HG03139 (cell line): ENCODE measurements at regions not wholly inside any gene's neighbourhood (a gene's known extent, or its start where the extent isn't known, plus 50 kb on each side); places are given as distances from the start of the nearest gene placed in this dataset.
"Not testable (repeated sequence)": the region's sequence is repeated elsewhere in the genome, so short reads cannot be mapped to it uniquely, and the experiment has no call there.

Source experiments
- ATAC-seq: cut with Tn5 transposase; IDR thresholded peaks from one replicate; pipeline ENCODE4 v1.9.1; 2021; ENCODE audit not compliant: unreplicated experiment

DNA sequence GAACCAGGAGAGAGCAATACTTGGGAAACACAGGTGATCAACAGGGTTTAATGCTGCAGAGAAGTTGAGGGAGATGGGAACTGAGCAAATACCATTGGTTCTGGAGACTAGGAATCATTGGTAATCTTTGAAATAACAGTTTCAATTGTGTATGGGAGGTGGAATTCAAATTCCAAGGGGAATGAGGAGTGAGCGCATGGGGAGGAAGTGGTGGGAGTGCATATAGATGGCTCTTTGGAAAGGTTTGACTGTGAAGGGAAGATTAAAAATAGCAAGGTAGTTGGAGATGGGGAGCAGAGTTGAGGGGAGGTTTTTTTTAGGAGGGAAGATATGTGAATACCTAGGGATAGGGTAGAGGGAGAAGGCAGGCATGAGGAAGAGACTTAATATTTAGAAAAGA lies 51.1 kb upstream of the ROPN1 start:
- ATAC-seq, result no peak

DNA sequence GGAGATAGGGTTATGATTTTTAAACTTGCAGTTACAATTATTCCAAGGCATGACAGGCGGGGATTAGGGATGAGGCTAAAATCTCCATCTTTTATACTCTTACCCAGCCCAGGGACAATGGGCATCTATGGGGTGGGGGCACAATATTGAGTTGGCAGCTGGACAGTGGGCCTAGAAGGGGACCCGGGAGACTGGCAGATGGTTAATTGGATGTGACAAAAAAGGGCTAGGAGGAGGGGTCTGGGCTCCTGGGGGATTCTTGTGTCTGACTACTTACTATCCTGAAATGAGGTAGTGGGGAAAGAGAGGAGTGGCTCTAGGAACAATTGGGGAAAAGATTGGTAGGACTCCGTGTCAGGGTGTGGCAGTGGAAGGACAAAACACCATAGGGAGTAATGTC lies 53.0 kb upstream of the ROPN1 start:
- ATAC-seq, result no peak

DNA sequence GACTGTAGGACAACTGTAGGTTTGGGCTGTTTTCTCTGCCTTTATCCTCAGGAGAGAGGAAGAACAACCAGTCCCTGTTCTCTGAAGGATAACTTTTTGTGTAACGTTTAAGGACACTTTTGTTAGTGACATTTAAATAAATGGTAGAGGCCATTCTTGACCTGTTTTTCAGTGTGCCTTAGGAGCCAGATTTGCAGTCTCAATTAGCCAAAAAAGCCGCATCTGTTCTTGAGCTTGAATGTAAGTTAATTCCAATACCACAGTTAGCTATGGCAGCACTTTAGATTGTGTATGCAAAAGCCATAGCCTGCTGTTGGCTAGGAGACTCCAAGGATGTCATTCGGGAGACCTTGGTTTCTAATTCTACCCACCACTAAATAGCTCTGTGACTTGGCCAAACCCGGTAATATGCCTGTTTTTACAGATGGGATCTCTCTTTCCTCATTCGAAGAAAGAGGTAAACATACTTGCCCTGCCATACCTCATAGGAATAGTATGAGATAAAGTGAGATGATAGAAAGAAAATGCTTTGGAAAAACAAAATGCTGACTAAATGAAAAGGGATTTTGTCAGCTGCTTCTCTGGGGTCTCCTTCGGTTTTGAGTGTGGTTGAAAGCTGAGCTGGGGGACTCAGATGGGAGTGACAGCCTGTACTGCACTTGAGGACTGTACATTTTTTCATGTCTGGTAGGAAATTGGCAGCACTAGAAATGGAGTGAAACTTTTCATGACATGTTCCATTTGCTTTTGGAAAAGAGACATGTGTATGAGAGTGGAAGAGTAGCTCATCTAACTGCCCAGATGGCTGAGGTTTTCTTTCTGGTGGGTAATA lies 57.3 kb upstream of the ROPN1 start:
- no peak for ATAC-seq

DNA sequence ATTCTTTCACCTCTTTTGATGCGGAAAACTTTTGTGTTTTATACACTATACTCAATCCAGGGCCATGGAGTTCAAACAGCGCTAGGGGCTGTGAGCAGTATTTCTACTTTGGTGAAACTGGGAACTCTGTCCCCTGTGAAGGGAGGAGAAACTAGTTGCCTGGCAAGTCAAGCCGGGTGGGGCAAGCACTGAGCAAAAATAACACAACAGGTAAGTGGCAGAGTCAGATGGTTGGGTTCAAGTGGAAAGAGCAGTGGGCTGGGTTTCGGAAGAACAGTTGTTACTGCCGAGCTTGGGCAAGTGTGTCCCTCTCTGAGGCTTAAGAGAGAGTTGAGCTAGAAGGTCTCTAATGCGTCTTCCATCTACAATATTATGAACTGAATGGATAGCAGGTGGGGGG lies 59.7 kb upstream of the ROPN1 start:
- ATAC-seq, result no peak

DNA sequence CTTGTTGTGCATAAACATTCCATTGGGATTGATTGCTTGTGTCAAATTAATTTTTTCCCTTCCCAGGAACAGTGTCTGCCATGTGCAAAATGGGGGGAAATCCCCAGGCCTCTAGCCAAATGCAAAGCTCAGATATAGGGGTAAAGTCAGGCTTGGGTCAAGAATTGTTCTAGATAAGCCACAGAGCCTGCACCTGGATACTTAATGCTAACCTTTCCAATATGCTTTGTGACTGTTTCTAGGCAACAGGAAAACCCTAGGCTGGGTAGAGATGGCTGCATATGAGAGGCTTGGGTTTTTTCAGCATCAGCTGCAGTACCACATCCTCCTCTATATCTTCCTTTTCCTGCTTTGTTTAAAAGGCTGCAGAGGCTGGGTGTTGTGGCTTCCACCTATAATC lies 61.9 kb upstream of the ROPN1 start:
- ATAC-seq, result no peak

DNA sequence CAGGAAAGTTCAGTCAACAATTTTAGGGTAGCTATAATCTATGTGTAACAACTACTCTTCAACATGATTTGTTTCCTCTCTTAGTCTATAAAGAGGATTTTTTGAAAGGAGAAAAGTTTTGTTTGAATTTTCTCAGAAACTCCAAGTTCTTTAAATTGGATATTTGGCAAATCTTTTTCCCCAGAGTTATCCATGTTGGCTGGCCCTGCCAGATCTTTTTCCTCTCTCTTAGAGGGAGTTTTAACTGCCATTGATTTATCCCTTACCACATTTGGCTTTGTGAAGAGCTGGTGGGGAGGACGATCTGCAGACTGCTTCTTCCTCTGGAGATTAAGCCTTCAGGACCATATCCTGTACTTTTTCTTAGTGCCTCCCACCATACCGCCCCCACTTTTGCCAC lies 64.9 kb upstream of the ROPN1 start:
- ATAC-seq, result no peak

DNA sequence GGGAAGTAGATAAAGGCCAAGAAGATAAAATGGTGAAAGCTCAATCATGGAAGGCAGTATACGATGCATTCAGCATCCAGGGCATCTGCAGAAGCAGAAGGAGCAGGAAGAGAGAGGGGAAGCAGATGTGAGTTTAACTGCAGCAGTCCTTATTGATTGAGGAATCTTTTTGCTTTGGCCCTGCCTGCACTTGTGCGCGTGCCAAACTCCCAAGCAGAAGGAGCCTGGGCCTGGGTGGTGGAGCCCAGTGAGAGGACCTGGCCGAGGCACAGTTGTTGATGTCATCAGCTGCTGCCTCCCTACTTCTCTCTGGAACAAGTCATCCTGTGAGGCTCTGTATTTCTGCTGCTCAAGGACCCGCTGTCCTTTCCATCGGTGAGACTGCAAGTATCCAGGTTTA lies 65.5 kb upstream of the ROPN1 start:
- ATAC-seq, result no peak

DNA sequence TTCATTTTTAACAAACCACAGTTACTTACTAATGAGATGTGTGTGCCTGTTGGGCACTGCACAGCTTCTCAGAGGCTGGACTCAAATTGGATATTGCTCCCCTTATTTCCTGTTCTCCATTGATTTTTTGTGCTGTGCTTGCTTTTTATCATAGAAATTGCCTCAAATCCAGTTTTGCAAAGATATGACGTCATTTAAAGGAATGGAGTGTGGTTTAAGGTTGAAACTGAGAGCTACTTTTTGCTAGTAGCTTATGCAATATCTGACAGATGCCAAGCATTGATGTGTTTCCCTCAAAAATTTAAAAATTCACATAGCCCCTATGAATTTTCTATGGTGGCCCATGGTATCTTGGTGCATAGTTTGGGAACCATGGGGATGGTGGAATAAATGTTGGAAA lies 67.7 kb upstream of the ROPN1 start:
- no peak for ATAC-seq

DNA sequence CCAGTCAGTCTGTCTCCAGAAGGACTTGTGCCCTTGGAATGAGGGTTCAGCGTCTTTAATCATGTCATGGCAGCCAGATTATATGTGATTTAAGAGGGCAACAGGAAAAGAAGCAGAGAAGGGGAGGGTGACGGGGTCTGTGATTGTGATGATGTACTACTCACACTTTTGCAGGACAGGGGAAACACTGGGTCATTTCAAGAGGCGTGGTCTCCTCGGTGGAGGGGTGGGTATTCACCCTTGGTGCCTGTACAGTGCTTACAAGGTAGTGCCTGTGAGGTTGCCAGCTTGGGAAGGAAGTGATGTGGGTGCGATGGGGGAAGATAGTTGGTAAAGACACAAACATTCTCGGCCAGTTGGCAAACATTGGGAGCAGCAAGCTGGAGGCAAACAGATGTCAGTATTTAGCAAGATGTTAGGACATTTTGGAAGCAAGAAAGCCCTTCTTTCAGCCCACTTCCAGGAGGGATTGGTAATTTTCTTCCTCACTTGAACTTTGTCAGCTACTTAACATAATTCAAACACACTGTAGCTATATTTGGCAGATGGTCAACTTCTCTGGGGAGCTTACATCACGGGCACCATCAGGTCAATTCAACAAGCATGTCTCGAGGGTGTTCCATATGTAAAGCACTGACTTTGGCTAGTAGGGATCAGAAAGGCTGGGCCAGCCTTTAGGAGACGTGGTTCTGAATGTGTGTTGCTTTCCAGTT lies 71.4 kb upstream of the ROPN1 start:
- ATAC-seq, result no peak

DNA sequence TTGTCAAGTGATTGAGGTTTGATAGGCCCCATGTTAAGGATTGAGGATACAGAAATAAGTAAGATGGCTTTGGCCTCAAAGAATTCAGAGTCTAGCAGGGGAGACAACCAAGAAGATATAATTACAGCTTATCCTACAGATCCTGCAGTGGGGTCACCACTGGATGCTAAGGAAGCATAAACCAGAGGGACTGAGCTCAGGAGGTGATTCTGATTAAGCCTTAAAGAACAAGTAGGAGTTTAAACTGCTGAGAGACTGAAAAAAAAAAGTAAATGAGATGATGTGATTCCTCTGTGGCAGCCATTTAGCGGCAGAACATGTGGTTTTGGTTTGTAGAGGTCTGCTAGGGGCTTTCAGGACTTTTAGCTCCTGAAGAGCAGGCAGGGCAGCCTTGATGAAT lies 72.1 kb upstream of the ROPN1 start:
- ATAC-seq, result no peak

DNA sequence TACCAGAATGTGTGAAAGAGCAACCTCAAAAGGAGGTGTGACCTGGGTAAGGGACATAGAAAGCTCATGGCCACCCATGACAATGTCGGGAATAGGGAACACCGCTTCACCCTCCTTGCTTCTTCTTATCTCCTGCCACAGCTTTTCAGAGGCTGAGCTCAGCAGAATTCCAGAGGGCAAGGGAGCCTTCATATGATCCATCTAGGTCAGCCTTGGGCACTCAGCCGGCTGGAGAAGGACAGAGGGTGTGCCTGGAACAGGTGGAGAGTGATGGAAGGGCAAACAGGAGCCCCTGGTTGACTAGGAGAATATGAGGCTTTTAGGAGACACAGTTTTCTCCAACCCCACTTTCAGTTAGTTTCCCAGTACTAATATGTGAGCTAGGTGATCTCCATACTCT lies 74.6 kb upstream of the ROPN1 start:
- ATAC-seq, result not testable (repeated sequence)

DNA sequence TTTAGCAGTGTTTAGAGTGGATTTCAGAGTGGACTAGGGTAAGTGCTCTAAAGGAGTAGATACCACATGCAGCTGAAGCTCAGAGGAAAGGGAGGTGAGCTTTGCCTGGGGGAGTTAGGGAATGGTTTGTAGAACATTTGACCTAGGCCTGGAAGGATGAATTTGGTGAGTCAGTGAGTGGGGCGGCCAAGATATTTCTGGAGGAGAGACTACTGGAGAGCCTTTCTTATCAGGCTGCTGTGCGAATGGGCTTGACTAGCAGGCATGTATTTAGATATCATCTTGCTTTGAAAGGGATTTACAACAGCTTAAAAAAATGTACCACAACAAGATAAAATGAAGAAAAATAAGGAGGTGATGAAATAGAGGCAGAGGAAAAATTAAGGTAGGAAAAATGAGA lies 77.8 kb upstream of the ROPN1 start:
- not testable (repeated sequence) for ATAC-seq

DNA sequence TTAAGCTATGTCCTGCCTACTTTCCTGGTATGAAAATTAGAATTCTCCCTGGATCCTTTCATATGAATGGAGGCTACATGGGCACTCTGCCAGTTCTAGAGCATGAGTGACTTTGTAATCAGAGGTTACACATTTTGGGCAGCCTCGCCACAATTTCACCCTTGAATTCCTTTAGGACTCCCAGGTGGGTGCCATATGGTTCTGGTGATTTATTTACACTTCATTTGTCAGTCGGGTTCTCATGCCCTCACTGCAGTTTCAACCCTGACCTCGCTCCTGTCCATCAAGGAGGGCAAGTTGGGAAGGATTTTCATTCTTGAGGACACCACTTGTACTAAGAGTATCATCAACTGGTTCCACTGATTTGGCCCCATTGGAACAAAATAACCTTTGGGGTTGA lies 83.2 kb upstream of the ROPN1 start:
- not testable (repeated sequence) for ATAC-seq

DNA sequence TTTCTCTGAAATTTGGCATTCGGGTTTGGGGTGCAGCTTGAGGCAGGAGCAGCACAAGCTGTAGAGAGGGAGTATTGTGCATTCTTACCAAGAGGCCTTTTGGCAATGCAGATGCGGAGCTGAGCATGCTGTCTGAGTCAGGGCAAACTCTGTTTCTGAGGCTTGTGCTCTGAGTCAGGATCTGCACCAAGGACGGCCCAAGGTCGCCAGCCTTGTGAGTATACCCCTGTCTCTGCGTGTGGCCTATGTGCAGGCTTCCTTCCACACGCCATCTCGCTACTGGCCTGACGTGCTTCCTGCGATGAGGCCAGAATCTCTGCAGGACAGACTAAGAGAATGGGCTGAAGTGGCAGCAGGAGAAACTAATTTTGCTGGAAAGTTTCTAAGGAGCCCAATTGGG lies 83.8 kb upstream of the ROPN1 start:
- no peak for ATAC-seq

DNA sequence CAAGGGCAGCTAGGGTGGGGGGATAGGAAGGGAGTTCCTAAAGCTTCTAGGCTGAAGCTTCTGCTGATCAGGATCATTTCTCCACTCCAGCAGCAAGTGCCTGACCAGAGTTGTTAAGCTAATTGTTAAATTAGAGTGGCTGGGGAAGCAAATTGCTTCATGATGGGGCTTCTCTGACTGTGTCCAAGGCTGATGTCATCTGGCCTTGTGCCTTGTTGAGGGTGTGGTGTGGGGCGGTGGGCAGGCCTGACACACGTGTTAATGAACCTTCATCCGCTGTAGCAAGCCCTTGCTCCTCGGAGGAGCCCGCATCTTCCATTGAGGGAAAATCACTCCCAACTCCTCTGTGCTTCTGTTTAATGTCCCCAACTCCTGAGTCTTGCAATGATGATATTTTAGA lies 84.3 kb upstream of the ROPN1 start:
- no peak for ATAC-seq

DNA sequence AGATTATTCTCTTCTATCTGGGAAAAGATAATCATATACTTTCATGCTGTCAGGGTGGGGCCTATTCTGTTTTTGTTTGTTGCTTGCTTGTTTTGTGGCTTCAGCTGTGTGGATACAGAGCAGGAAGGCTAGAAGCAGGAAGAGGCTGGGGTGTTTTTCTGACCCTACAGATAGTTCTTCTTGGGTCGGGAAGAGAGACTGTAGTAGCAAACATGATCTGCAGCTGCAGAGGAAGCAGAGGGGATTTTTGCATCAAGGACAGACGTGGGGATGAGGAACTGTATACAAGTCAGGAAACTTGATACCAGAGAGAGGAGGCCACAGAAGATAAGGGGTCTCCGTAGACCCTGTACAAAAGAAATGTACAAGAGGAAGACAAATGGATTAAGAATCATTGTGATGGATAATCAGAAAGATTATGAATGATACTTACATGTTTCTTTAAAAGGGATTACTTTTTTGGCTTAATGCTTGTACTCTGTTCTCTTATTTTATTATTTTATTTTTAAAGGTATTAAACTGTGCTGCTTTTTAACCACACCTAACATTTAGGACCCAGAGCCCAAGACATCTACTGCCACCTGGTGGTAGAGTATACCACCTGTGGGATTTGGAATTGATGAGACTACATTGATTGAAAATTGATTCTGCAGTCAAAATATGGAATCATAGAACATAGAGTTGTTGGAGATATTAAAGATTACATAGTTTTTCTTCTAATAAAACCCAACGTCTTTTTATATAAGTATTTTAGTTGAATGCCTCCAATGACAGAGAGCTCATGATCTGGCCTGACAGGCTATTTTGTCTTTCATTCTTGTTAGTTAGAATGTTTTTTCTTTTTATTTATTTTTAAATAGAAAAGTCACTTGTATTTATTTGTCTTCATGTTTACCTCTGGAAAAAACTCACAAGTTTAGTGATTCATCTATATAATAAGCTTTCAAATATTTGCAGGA lies 87.3 kb upstream of the ROPN1 start:
- ATAC-seq, result no peak

DNA sequence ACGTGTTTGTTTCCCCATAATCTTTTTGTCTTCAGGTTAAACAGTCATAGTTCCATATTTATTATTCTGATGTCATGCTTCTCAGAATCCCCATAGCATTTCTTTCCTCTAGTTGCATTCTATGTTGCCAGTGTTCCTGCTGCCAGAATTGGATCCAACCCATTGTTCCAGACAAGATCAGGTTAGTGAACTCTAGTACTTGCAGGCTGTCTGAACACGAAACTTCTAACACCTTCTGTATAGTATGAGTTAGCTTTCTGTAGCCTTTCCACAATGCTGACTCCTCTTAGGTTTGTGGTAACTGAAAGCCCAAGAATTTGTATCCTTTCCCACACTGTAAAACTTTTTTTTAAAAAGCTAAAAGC lies 88.0 kb upstream of the ROPN1 start:
- ATAC-seq, result no peak

DNA sequence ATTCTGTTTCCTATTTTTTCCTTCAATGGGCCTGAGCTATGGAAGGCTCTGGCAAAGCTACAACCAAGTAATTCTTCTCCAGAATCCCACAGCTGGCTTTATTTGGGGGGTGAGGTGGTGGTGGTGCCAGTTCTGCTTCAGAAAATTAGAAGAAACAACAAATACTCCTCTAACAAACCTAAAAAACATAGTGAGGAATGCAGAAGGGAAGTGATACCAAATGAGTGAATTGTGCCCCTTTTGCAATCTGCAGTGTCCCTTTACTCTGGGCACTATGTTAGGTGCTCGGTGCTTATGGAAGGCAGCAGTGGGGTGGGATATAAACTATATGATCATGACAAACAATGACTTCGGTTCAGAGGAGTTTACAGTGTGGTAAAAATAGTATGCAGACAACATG lies 90.4 kb upstream of the ROPN1 start:
- ATAC-seq, result no peak

DNA sequence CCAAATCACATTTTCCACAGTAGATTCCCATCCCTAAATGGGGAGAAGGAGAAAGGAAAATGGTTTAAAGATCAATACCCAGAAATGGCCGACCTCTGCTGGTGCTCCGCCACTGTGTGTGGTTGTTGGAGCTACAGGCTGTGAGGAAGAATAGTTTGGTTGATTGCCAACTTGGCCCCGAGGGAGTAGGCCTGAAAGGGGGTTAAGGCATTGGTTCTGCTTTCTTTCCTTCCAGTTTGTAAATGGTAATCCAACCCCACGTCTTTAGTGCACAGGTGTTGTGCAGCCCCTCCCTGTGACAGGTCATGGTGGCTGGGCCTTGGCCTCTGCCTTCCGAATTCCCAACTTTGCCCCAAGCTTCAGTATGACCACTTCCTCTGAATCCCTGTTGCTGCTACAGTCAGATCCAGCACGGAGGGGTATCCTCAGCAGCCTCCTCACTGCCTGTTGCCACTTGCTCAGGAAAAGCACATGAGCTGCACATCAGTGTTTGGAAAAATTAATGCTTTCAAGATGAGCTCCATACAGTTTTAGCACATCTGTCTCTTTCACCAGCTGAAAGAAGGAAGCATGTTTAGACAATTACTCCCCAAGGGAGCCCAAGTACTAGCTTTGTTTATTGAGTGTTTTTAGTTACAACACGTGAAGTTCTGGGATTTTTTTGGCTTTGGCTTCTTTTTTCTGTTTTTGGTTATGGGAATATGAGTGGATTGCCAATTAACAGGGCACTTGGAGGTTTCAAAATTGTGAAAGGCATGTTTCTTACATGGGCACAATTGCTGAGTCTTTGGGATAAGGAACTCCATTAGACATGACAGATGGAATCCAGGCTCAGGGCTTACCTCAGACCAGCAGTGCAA lies 92.3 kb upstream of the ROPN1 start:
- ATAC-seq, result no peak

DNA sequence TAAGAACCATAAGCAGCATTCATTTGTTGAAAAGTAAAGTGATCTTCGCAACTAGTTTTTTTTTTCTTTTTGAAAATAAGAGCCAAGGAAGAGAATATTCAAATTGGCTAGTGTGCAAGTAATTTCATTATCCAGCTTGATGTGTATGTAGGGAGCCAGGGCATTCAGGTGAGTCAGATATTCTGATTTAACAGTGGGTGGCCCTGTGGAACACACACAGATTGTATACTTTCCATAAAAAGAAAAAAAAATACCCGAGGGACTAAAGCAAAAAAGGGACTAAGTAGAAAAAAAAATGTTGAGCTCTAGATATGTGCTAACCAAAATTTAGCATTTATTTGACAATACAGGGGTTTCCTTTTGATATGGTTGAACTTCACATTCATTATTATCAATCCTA lies 96.9 kb upstream of the ROPN1 start:
- ATAC-seq, result no peak

DNA sequence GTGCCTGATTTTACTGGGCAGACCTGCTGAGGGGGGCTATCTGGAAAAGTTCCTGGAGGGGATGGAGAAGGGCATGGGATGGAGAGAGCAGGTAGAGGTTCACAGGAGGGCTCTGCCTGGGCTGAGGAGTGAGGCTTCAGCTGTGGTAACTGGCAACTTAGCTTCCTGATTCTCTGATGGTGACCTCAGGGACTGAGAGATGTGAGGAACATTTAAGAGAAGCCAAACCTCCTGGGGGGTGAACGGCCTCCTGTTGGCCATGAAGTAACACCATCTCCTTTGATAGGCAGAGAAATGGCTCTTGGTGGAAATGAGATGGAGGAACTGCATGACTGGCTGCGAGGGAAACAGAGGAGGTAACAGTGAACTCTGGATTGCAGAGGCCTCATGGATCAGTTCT lies 97.3 kb upstream of the ROPN1 start:
- no peak for ATAC-seq
